ENCODE measurements at regions not wholly inside any gene's neighbourhood (a gene's known extent, or its start where the extent isn't known, plus 50 kb on each side); places are given as distances from the start of the nearest gene placed in this dataset.
"Not testable (repeated sequence)": the region's sequence is repeated elsewhere in the genome, so short reads cannot be mapped to it uniquely, and the experiment has no call there.

DNA sequence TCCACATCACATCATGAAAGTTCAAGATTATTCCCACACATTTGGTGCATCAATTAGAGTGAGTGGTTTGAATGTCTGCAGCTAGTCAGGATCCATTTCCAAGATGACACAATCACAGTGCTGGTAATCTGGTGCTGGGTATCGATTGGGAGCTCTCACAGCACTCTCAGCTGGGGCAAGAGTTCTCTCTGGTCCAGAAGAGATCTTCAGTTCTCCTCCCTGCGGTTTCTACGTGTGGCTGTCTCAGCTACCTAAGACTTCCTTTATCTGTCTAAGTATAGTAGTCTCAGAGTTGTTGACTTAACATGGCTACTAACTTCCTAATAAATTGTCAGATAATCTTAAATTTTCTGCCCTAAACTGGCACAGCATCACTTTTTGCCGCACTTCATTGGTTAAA is 358.0 kb upstream of the BRINP3 start (continued):
- TF ChIP-seq, protein P1, sequence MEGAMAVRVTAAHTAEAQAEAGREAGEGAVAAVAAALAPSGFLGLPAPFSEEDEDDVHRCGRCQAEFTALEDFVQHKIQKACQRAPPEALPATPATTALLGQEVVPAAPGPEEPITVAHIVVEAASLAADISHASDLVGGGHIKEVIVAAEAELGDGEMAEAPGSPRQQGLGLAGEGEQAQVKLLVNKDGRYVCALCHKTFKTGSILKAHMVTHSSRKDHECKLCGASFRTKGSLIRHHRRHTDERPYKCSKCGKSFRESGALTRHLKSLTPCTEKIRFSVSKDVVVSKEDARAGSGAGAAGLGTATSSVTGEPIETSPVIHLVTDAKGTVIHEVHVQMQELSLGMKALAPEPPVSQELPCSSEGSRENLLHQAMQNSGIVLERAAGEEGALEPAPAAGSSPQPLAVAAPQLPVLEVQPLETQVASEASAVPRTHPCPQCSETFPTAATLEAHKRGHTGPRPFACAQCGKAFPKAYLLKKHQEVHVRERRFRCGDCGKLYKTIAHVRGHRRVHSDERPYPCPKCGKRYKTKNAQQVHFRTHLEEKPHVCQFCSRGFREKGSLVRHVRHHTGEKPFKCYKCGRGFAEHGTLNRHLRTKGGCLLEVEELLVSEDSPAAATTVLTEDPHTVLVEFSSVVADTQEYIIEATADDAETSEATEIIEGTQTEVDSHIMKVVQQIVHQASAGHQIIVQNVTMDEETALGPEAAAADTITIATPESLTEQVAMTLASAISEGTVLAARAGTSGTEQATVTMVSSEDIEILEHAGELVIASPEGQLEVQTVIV (IDR thresholded peaks at IDR 0.05; ENCODE audit: borderline replicate concordance, partially characterized antibody), result no peak
- no peak for TF ChIP-seq NFYA (IDR thresholded peaks at IDR 0.05; ENCODE audit: borderline replicate concordance, low read depth, low read length)
- TF ChIP-seq CEBPB (IDR thresholded peaks at IDR 0.05; ENCODE audit: borderline replicate concordance in 1 of 2, low read depth in 2 of 2, low read length in 2 of 2), result no peak
- TF ChIP-seq, protein P2, sequence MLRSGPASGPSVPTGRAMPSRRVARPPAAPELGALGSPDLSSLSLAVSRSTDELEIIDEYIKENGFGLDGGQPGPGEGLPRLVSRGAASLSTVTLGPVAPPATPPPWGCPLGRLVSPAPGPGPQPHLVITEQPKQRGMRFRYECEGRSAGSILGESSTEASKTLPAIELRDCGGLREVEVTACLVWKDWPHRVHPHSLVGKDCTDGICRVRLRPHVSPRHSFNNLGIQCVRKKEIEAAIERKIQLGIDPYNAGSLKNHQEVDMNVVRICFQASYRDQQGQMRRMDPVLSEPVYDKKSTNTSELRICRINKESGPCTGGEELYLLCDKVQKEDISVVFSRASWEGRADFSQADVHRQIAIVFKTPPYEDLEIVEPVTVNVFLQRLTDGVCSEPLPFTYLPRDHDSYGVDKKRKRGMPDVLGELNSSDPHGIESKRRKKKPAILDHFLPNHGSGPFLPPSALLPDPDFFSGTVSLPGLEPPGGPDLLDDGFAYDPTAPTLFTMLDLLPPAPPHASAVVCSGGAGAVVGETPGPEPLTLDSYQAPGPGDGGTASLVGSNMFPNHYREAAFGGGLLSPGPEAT (IDR thresholded peaks at IDR 0.05; ENCODE audit: low read depth), result no peak
- TF ChIP-seq CREM (IDR thresholded peaks at IDR 0.05; ENCODE audit: low read depth), result no peak
- TF ChIP-seq MEF2B (IDR thresholded peaks at IDR 0.05; ENCODE audit: partially characterized antibody, poor library complexity, severe bottlenecking), result no peak
- TF ChIP-seq IRF4 (IDR thresholded peaks at IDR 0.05; ENCODE audit: low read depth, low read length), result no peak
- TF ChIP-seq YY1 (IDR thresholded peaks at IDR 0.05; ENCODE audit: low read depth, low read length), result no peak
- TF ChIP-seq, protein P3, sequence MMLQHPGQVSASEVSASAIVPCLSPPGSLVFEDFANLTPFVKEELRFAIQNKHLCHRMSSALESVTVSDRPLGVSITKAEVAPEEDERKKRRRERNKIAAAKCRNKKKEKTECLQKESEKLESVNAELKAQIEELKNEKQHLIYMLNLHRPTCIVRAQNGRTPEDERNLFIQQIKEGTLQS (IDR thresholded peaks at IDR 0.05; ENCODE audit: borderline replicate concordance, extremely low read depth, low read depth, low read length), result no peak

DNA sequence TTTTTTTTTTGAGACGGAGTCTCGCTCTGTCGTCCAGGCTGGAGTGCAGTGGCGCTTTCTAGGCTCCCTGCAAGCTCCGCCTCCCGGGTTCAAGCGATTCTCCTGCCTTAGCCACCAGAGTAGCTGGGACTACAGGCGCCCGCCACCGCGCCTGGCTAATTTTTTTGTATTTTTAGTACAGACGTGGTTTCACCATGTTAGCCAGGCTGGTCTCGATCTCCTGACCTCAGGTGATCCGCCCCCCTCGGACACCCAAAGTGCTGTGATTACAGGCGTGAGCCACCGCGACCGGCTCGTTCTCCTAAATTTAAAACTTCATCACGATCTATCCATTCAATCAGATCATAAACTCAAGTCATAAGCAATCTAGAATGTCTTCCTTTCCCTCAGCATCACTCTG is 359.5 kb upstream of the BRINP3 start:
- intact Hi-C loops (cut with micrococcal nuclease; ENCODE audit: unreplicated experiment); H3K27me3 ChIP-seq (replicated peaks in 1 of 2; ENCODE audit: control insufficient read depth in 2 of 2, insufficient read depth in 2 of 2, low read length in 1 of 2); H4K20me1 ChIP-seq (ENCODE audit: control insufficient read depth, insufficient read depth); ATAC-seq; H3K9me3 ChIP-seq (replicated peaks; ENCODE audit: control insufficient read depth, insufficient read depth, low read length); H3K4me2 ChIP-seq (ENCODE audit: control insufficient read depth, insufficient read depth); H3K9ac ChIP-seq (ENCODE audit: control insufficient read depth, insufficient read depth, low read length); BruUV-seq (replicated peaks); H3K36me3 ChIP-seq (ENCODE audit: control insufficient read depth in 2 of 2, insufficient read depth in 2 of 2, low read length in 1 of 2); DNase-seq (ENCODE audit: low read depth, low spot score); CTCF ChIA-PET; H3K4me3 ChIP-seq; H2AFZ ChIP-seq (ENCODE audit: control insufficient read depth, low read depth, low read length); POLR2A ChIA-PET; in situ Hi-C loops (cut with MboI); FAIRE-seq; RAD21 ChIA-PET (ENCODE audit: unreplicated experiment); H3K79me2 ChIP-seq (ENCODE audit: control insufficient read depth, insufficient read depth, low read length); SMC1A ChIA-PET (ENCODE audit: uncharacterized antibody, unreplicated experiment); H3K4me1 ChIP-seq (ENCODE audit: control insufficient read depth, insufficient read depth, low read length); H3K27ac ChIP-seq (ENCODE audit: control insufficient read depth, insufficient read depth): not testable (repeated sequence)
- WGBS (ENCODE audit: insufficient coverage, insufficient replicate concordance, low lambda C conversion rate, missing lambda C conversion rate), result 67% methylated on average over 14 of the region's 21 CpGs

Measured in GM12878 (cell line).